Peyer's patch (tissue), 4 donors: ENCODE measurements at regions not wholly inside any gene's neighbourhood (a gene's known extent, or its start where the extent isn't known, plus 50 kb on each side); places are given as distances from the start of the nearest gene placed in this dataset.

ENCODE experiments used
- DNase-seq, 3 donors: peaks; one replicate each; pipeline ENCODE4 v3.0.0-alpha.2; 2017 to 2019
- H3K27ac ChIP-seq, 4 donors: fragments of 200-600 bp; sonication (generic); one replicate each; pipeline ENCODE4 v1.5.1; 2016 to 2019
- H3K27me3 ChIP-seq, 2 donors: fragments of 200-600 bp; sonication (generic); one replicate each; pipeline ENCODE4 v1.5.1; 2019
- H3K36me3 ChIP-seq, 3 donors: fragments of 200-600 bp; sonication (generic); one replicate each; pipeline ENCODE4 v1.5.1; 2016 to 2019
- H3K4me1 ChIP-seq, 4 donors: fragments of 200-600 bp; sonication (generic); one replicate each; pipeline ENCODE4 v1.5.1; 2016 to 2019
- H3K4me3 ChIP-seq, 4 donors: fragments of 200-600 bp; sonication (generic); 1 replicate in 3 of 4; 2 replicates in 1 of 4; pipeline ENCODE4 v1.5.1; 2016 to 2019; ENCODE audit warnings: mild to moderate bottlenecking in 1 of 4
- H3K9me3 ChIP-seq, 4 donors: fragments of 200-600 bp; sonication (generic); one replicate each; pipeline ENCODE4 v1.5.1; 2016 to 2019; ENCODE audit warnings: mild to moderate bottlenecking in 1 of 4
- POLR2A ChIP-seq, 2 donors: fragments of 450-650 bp; IDR thresholded peaks; one replicate each; pipeline ENCODE4 v1.5.1; 2017; ENCODE audit warnings: antibody characterized with exemption in 2 of 2, mild to moderate bottlenecking in 2 of 2, moderate library complexity in 2 of 2
- TF ChIP-seq, protein P1 (sequence below), 6 experiments: fragments of 450-650 bp in 4 of 6; fragments of 200-600 bp in 2 of 6; sonication (generic) in 1 of 6; IDR thresholded peaks; one replicate each; pipeline ENCODE4 v1.5.1; 2017 to 2019; ENCODE audit warnings: antibody characterized with exemption in 6 of 6, mild to moderate bottlenecking in 3 of 6, moderate library complexity in 1 of 6

DNA sequence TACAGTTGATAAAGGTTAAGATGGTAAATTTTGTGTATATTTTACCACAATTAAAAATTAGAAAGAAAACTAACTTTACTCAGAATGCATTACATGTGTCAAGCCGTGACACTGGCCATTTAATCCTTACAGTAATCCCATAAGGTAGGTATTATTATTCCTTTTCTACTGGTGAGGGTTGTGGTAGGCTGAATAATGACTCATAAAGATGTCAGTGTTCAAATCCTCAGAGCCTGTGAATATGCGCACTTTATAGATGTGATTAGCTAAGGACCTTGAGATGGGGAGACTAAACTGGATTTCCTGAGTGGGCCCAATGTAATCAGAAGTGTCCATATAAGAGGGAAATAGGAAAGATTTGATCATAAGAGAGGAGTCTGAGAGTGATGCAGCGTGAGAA, 288.1 kb downstream of the TMEM167A start:
- H3K4me3 ChIP-seq: no peak overlapping the region
- no peaks in the 10 kb centered on the region for H3K27me3 ChIP-seq
- DNase-seq: no peak
- H3K9me3 ChIP-seq: no peaks in the 10 kb centered on the region
- no peak for TF ChIP-seq POLR2A (IDR thresholded peaks at IDR 0.05)
- TF ChIP-seq, protein P1, sequence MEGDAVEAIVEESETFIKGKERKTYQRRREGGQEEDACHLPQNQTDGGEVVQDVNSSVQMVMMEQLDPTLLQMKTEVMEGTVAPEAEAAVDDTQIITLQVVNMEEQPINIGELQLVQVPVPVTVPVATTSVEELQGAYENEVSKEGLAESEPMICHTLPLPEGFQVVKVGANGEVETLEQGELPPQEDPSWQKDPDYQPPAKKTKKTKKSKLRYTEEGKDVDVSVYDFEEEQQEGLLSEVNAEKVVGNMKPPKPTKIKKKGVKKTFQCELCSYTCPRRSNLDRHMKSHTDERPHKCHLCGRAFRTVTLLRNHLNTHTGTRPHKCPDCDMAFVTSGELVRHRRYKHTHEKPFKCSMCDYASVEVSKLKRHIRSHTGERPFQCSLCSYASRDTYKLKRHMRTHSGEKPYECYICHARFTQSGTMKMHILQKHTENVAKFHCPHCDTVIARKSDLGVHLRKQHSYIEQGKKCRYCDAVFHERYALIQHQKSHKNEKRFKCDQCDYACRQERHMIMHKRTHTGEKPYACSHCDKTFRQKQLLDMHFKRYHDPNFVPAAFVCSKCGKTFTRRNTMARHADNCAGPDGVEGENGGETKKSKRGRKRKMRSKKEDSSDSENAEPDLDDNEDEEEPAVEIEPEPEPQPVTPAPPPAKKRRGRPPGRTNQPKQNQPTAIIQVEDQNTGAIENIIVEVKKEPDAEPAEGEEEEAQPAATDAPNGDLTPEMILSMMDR (IDR thresholded peaks at IDR 0.05): no peak
- H3K36me3 ChIP-seq: no peaks in the 10 kb centered on the region
- no peaks in the 10 kb centered on the region for H3K4me1 ChIP-seq
- H3K27ac ChIP-seq: no peak overlapping the region

DNA sequence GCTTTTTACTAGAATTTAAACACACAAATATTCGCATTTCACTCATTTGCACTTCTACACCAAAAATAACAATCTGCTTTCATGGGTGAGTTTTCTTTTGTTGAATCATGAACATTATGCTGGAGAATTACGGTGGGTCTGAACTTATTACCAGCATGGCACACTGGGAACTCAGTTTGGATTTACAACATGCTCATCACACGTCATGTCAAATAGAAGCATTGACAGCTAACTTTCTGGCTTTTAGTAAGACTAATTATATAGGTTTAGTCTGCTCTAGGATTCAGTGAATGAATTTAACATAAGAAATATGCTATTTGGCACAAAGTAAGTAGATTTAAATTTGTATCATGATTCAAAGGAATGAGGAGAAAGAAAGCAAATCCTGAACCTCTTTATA, 290.4 kb downstream of the TMEM167A start:
- DNase-seq: no peak
- Histone ChIP-seq H3K36me3 (no peaks in the 10 kb centered on the region), H3K4me3 (no peak overlapping the region), H3K4me1 (no peaks in the 10 kb centered on the region), H3K9me3 (no peaks in the 10 kb centered on the region), H3K27ac (no peak overlapping the region), H3K27me3 (no peaks in the 10 kb centered on the region)
- TF ChIP-seq, protein P1 (IDR thresholded peaks at IDR 0.05): no peak
- no peak for TF ChIP-seq POLR2A (IDR thresholded peaks at IDR 0.05)

DNA sequence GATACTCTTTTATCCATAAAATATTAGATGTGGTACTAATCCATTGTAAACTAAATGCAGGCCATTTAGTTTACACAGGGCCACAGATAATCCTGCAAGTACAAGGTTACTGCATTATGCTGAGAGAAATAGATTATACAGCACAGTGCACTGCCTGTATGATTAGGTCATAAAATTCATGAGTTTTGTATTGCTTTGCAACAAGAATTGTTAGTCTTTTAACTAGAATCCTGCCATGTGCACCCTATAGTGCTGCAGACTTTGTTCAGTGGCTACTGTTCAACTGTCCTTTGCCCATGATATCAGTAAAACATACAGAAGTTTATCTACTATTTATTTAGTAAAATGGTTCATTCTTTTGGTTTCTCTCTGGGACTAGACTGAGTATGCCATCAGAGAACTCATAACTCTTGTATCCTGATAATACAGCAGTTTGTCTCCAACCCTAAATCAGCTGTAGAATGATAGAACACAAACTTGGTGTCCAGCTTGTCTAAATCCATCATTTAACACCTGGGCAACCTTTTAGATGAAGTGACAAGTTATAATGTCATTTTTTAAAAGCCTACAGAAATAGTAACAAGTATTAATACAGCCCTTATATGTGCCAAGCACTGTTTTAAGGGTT, 291.2 kb downstream of the TMEM167A start:
- H3K4me3 ChIP-seq: no peak overlapping the region
- H3K36me3 ChIP-seq: no peaks in the 10 kb centered on the region
- TF ChIP-seq, protein P1 (IDR thresholded peaks at IDR 0.05): no peak
- no peak for TF ChIP-seq POLR2A (IDR thresholded peaks at IDR 0.05)
- no peak overlapping the region for H3K27ac ChIP-seq
- no peak for DNase-seq
- no peaks in the 10 kb centered on the region for H3K4me1 ChIP-seq
- no peaks in the 10 kb centered on the region for H3K9me3 ChIP-seq
- no peaks in the 10 kb centered on the region for H3K27me3 ChIP-seq

DNA sequence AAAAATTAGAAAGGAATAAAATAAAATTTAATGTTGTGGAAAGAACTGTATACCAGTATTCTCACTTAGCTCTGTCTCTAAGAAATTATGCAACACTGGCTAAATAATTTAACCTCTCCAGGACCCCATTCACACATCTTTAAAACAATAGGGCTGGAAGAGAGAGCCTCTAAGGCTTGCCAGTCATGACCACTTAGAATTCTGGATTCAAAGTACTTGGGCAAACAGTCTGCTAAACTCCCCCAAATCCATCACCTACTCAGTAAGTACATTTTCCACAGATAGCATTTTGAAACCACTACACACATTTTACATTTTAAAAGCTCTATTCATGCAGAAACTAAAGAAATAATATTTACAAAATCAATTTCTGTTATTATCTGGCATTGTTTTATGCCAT, 291.7 kb downstream of the TMEM167A start:
- Histone ChIP-seq H3K4me3 (no peak overlapping the region), H3K4me1 (no peaks in the 10 kb centered on the region), H3K36me3 (no peaks in the 10 kb centered on the region), H3K27me3 (no peaks in the 10 kb centered on the region), H3K9me3 (no peaks in the 10 kb centered on the region), H3K27ac (no peak overlapping the region)
- TF ChIP-seq, protein P1 (IDR thresholded peaks at IDR 0.05): no peak
- no peak for TF ChIP-seq POLR2A (IDR thresholded peaks at IDR 0.05)
- DNase-seq: no peak

GRCh38 chr5:82784521-82784920, 292.7 kb downstream of the TMEM167A start:
- Histone ChIP-seq H3K27ac (no peak overlapping the region), H3K4me3 (no peak overlapping the region), H3K27me3 (no peaks in the 10 kb centered on the region), H3K4me1 (no peaks in the 10 kb centered on the region), H3K9me3 (no peaks in the 10 kb centered on the region), H3K36me3 (no peaks in the 10 kb centered on the region)
- TF ChIP-seq, protein P1 (IDR thresholded peaks at IDR 0.05): no peak
- no peak for TF ChIP-seq POLR2A (IDR thresholded peaks at IDR 0.05)
- no peak for DNase-seq

- TF ChIP-seq POLR2A (IDR thresholded peaks at IDR 0.05): no peak
- TF ChIP-seq, protein P1 (IDR thresholded peaks at IDR 0.05): no peak
- Histone ChIP-seq H3K27ac (no peak overlapping the region), H3K27me3 (no peaks in the 10 kb centered on the region), H3K9me3 (no peaks in the 10 kb centered on the region), H3K36me3 (no peaks in the 10 kb centered on the region), H3K4me1 (no peaks in the 10 kb centered on the region), H3K4me3 (no peak overlapping the region)
- no peak for DNase-seq
Observed at GRCh38 chr5:82777106-82777505, 300.1 kb downstream of the TMEM167A start.
